ENCODE measurements at regions not wholly inside any gene's neighbourhood (a gene's known extent, or its start where the extent isn't known, plus 50 kb on each side); places are given as distances from the start of the nearest gene placed in this dataset.

- Histone ChIP-seq H2BK12ac (ENCODE audit: low read depth, low read length) (no peak overlapping the region), H3K36me3 (ENCODE audit: control insufficient read depth in 2 of 4, insufficient read depth in 4 of 4, low read length in 3 of 4) (peaks cover 0 to 4% (median 0%) of the 10 kb centered on the region in 4 experiments; a peak in 1 of 8 replicates), H3K4me1 (replicated peaks in 1 of 4; ENCODE audit: control insufficient read depth in 3 of 4, insufficient read depth in 4 of 4, low read length in 3 of 4) (peaks cover under 1 to 3% (median 2%) of the 10 kb centered on the region in 4 experiments; a peak in 4 of 7 replicates), H4K8ac (ENCODE audit: extremely low read depth, insufficient read depth, low read length) (no peak overlapping the region), H4K91ac (replicated peaks; ENCODE audit: insufficient read length, low read length) (no peak overlapping the region), H4K5ac (ENCODE audit: insufficient read length, low read depth, low read length) (no peak overlapping the region), H3K18ac (ENCODE audit: extremely low read depth, low read length) (no peak overlapping the region), H3K23ac (ENCODE audit: insufficient read length) (no peak overlapping the region), H3K4me2 (ENCODE audit: insufficient read depth in 1 of 2, low read depth in 2 of 2, low read length in 2 of 2) (no peak overlapping the region), H2BK15ac (ENCODE audit: low read length) (no peak overlapping the region), H3K9ac (replicated peaks in 1 of 4; ENCODE audit: extremely low read depth in 1 of 4, low read depth in 3 of 4, low read length in 3 of 4) (no peak overlapping the region), H2AFZ (ENCODE audit: low read length) (no peak overlapping the region), H4K20me1 (replicated peaks in 1 of 2; ENCODE audit: control insufficient read depth in 1 of 2, insufficient read depth in 2 of 2, low read length in 2 of 2) (no peaks in the 10 kb centered on the region), H2BK20ac (ENCODE audit: low read length) (no peak overlapping the region), H3K79me1 (ENCODE audit: low read depth, low read length) (no peaks in the 10 kb centered on the region), H3K27ac (ENCODE audit: low read depth, low read length) (no peak overlapping the region), H2BK5ac (ENCODE audit: low read depth, low read length) (no peak overlapping the region), H2BK120ac (replicated peaks; ENCODE audit: low read depth, low read length) (no peak overlapping the region), H3K4me3 (ENCODE audit: extremely low read depth in 1 of 4, insufficient read depth in 2 of 4, low read depth in 3 of 4, low read length in 4 of 4) (no peak overlapping the region), H3K56ac (replicated peaks; ENCODE audit: insufficient read length, low read depth, low read length) (no peak overlapping the region), H3K79me2 (ENCODE audit: control insufficient read depth in 1 of 2, insufficient read depth in 2 of 2, low read length in 2 of 2) (no peaks in the 10 kb centered on the region), H3K27me3 (replicated peaks in 1 of 4; ENCODE audit: control insufficient read depth in 3 of 4, extremely low read depth in 1 of 4, insufficient read depth in 3 of 4, low read length in 3 of 4) (no peaks in the 10 kb centered on the region), H3K4ac (replicated peaks; ENCODE audit: insufficient read length, low read depth, low read length) (no peak overlapping the region), H3K23me2 (ENCODE audit: low read depth, low read length) (no peaks in the 10 kb centered on the region), H3K9me3 (ENCODE audit: insufficient read depth in 2 of 2, low read depth in 1 of 2, low read length in 1 of 2) (no peaks in the 10 kb centered on the region), H2AK5ac (ENCODE audit: low read depth, low read length) (no peak overlapping the region), H3K14ac (ENCODE audit: insufficient read length) (no peak overlapping the region)
- 4% methylated on average over 1 of the region's 1 CpG; no CpG with 5 or more reads in 1 of the 2 experiments for WGBS, 2 experiments (ENCODE audit: extremely low coverage in 1 of 2, insufficient coverage in 1 of 2, insufficient read length in 1 of 2, insufficient replicate concordance in 2 of 2, low coverage in 1 of 2, low lambda C conversion rate in 2 of 2, missing lambda C conversion rate in 1 of 2)
- CTCF ChIA-PET (ENCODE audit: partially characterized antibody) = no interaction called here
- no peak for FAIRE-seq
- DNase-seq (ENCODE audit: low read depth in 1 of 2, low spot score in 2 of 2) = no peak
- POLR2A ChIA-PET (ENCODE audit: partially characterized antibody) = no interaction called here
- TF ChIP-seq CBX5 (IDR thresholded peaks at IDR 0.05; ENCODE audit: low read depth, low read length) = no peak
These were observed 1403.4 kb upstream of the C9orf72 start for GRCh38 chr9:28976684-28977083.
